ENCODE measurements at regions not wholly inside any gene's neighbourhood (a gene's known extent, or its start where the extent isn't known, plus 50 kb on each side); places are given as distances from the start of the nearest gene placed in this dataset.

GRCh38 chr15:47824147-47824546 lies 106.8 kb downstream of the SEMA6D start:
- peaks cover 6% of the 10 kb centered on the region for H3K4me1 Mint-ChIP-seq (ENCODE audit: low read depth)
- H3K36me3 Mint-ChIP-seq (ENCODE audit: insufficient read depth in 2 of 2): no peaks in the 10 kb centered on the region
- peaks cover 0 to 2% of the 10 kb centered on the region in 2 donors for H3K9me3 Mint-ChIP-seq
- no peak overlapping the region for H3K27ac Mint-ChIP-seq
- DNase-seq (no peak), ATAC-seq (replicated peaks in 1 of 2) (no peak)
- peaks cover 23% of the 10 kb centered on the region for H3K27me3 Mint-ChIP-seq (ENCODE audit: low read depth)
- no peak overlapping the region for H3K4me3 Mint-ChIP-seq

DNA sequence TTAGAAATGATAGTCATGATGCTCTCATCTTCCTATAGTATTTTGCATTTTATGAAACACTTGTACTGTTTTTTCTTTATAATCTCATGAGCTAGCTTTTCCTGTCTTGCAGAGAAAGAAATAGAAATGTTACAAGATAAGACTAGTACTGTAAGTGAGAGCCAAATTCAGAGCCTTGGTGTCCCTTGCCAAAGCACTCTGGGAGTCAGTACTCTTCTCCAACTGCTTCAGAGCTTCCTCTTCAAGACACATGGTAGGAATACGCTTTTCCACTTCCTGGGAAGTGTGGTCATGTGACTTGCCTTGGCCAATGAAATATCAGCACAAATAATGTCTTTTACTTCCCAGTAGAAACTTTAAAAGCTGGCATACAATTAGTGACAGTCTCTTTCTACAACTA lies 112.4 kb downstream of the SEMA6D start:
- Mint-ChIP-seq H3K4me1 (ENCODE audit: low read depth) (no peaks in the 10 kb centered on the region), H3K27ac (no peak overlapping the region), H3K4me3 (no peak overlapping the region), H3K36me3 (ENCODE audit: insufficient read depth in 2 of 2) (no peaks in the 10 kb centered on the region), H3K27me3 (ENCODE audit: low read depth) (peaks cover 6% of the 10 kb centered on the region), H3K9me3 (peaks cover 2 to 5% of the 10 kb centered on the region in 2 donors)
- ATAC-seq (replicated peaks in 1 of 2): no peak
- DNase-seq: no peak

- Mint-ChIP-seq H3K27ac (no peak overlapping the region), H3K4me1 (ENCODE audit: low read depth) (no peaks in the 10 kb centered on the region), H3K36me3 (ENCODE audit: insufficient read depth in 2 of 2) (no peaks in the 10 kb centered on the region), H3K4me3 (no peak overlapping the region), H3K27me3 (ENCODE audit: low read depth) (peaks cover 6% of the 10 kb centered on the region), H3K9me3 (peaks cover 0 to 9% of the 10 kb centered on the region in 2 donors)
- DNase-seq: no peak
- no peak for ATAC-seq (replicated peaks in 1 of 2)
Observed at GRCh38 chr15:47834093-47834492, 116.8 kb downstream of the SEMA6D start.

- Mint-ChIP-seq H3K9me3 (peaks cover 0 to 5% of the 10 kb centered on the region in 2 donors), H3K36me3 (ENCODE audit: insufficient read depth in 2 of 2) (no peaks in the 10 kb centered on the region), H3K4me3 (no peak overlapping the region), H3K27me3 (ENCODE audit: low read depth) (peaks cover 6% of the 10 kb centered on the region), H3K4me1 (ENCODE audit: low read depth) (no peaks in the 10 kb centered on the region), H3K27ac (no peak overlapping the region)
- DNase-seq: no peak
- ATAC-seq (replicated peaks in 1 of 2): no peak
Observed at GRCh38 chr15:47839233-47839825, 122.0 kb downstream of the SEMA6D start.

- Mint-ChIP-seq H3K27ac (no peak overlapping the region), H3K36me3 (ENCODE audit: insufficient read depth in 2 of 2) (no peaks in the 10 kb centered on the region), H3K4me1 (ENCODE audit: low read depth) (no peaks in the 10 kb centered on the region), H3K27me3 (ENCODE audit: low read depth) (no peaks in the 10 kb centered on the region), H3K9me3 (no peaks in the 10 kb centered on the region), H3K4me3 (no peak overlapping the region)
- no peak for DNase-seq
- ATAC-seq (replicated peaks in 1 of 2): no peak
Observed at GRCh38 chr15:47843124-47843663, 125.9 kb downstream of the SEMA6D start.

GRCh38 chr15:47844437-47844836 lies 127.1 kb downstream of the SEMA6D start:
- Mint-ChIP-seq H3K4me1 (ENCODE audit: low read depth) (no peaks in the 10 kb centered on the region), H3K4me3 (no peak overlapping the region), H3K27ac (no peak overlapping the region), H3K27me3 (ENCODE audit: low read depth) (no peaks in the 10 kb centered on the region), H3K36me3 (ENCODE audit: insufficient read depth in 2 of 2) (no peaks in the 10 kb centered on the region), H3K9me3 (no peaks in the 10 kb centered on the region)
- DNase-seq (no peak), ATAC-seq (replicated peaks in 1 of 2) (no peak)

DNA sequence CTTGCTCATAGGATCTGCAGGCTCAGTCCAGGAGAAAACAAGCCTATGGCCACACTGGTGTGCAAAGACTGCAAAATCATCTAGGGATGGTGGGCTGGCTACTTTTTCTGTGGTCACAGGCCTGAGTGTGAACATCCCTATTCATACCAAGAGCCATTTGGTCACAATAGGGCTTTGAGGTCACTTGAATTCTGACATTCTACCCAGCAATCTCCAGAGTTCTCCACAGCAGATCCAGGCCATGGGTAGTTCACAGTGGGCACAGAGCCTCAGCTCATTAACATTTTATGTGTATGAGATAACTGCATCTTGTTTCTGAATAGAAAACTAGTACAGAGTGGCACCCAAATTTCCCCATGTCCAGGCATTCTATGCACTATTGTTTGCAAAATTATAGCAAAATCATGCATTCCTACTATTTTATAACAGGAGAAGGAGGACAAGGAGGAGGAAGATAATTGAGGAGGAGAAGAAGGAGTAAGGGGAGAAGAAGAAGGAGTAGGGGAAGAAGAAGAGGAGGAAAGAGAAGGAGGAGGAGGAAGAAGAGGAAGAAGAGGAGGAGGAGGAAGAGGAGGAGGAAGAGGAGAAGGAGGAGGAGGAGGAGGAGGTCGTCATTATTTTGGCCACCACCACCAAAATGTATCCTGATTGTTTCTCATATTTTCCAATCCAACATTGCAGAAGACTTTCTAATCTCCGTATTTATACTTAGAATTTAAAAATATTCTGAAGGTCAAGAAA lies 129.0 kb downstream of the SEMA6D start:
- DNase-seq (no peak), ATAC-seq (replicated peaks in 1 of 2) (no peak)
- H3K9me3 Mint-ChIP-seq: peaks cover 0 to 6% of the 10 kb centered on the region in 2 donors
- no peak overlapping the region for H3K4me3 Mint-ChIP-seq
- peaks cover 0 to 2% of the 10 kb centered on the region in 2 donors for H3K36me3 Mint-ChIP-seq (ENCODE audit: insufficient read depth in 2 of 2)
- H3K4me1 Mint-ChIP-seq (ENCODE audit: low read depth): no peaks in the 10 kb centered on the region
- H3K27me3 Mint-ChIP-seq (ENCODE audit: low read depth): no peaks in the 10 kb centered on the region
- H3K27ac Mint-ChIP-seq: no peak overlapping the region

GRCh38 chr15:47846876-47847275 lies 129.6 kb downstream of the SEMA6D start:
- Mint-ChIP-seq H3K9me3 (peaks cover 0 to 6% of the 10 kb centered on the region in 2 donors), H3K4me3 (no peak overlapping the region), H3K27me3 (ENCODE audit: low read depth) (no peaks in the 10 kb centered on the region), H3K4me1 (ENCODE audit: low read depth) (no peaks in the 10 kb centered on the region), H3K27ac (no peak overlapping the region), H3K36me3 (ENCODE audit: insufficient read depth in 2 of 2) (peaks cover 0 to 2% of the 10 kb centered on the region in 2 donors)
- ATAC-seq (replicated peaks in 1 of 2) (no peak), DNase-seq (no peak)

GRCh38 chr15:47856071-47856470 lies 138.8 kb downstream of the SEMA6D start:
- DNase-seq (no peak), ATAC-seq (replicated peaks in 1 of 2) (no peak)
- no peaks in the 10 kb centered on the region for H3K4me1 Mint-ChIP-seq (ENCODE audit: low read depth)
- H3K36me3 Mint-ChIP-seq (ENCODE audit: insufficient read depth in 2 of 2): peaks cover 0 to 2% of the 10 kb centered on the region in 2 donors
- H3K27me3 Mint-ChIP-seq (ENCODE audit: low read depth): no peaks in the 10 kb centered on the region
- H3K9me3 Mint-ChIP-seq: peaks cover 1 to 2% of the 10 kb centered on the region in 2 donors
- no peak overlapping the region for H3K4me3 Mint-ChIP-seq
- H3K27ac Mint-ChIP-seq: no peak overlapping the region

- no peaks in the 10 kb centered on the region for H3K36me3 Mint-ChIP-seq (ENCODE audit: insufficient read depth in 2 of 2)
- H3K4me1 Mint-ChIP-seq (ENCODE audit: low read depth): no peaks in the 10 kb centered on the region
- ATAC-seq (replicated peaks in 1 of 2) (no peak), DNase-seq (no peak)
- no peak overlapping the region for H3K27ac Mint-ChIP-seq
- no peak overlapping the region for H3K4me3 Mint-ChIP-seq
- H3K27me3 Mint-ChIP-seq (ENCODE audit: low read depth): no peaks in the 10 kb centered on the region
- H3K9me3 Mint-ChIP-seq: peaks cover 0 to 1% of the 10 kb centered on the region in 2 donors
Observed at GRCh38 chr15:47857014-47857775, 139.9 kb downstream of the SEMA6D start.

DNA sequence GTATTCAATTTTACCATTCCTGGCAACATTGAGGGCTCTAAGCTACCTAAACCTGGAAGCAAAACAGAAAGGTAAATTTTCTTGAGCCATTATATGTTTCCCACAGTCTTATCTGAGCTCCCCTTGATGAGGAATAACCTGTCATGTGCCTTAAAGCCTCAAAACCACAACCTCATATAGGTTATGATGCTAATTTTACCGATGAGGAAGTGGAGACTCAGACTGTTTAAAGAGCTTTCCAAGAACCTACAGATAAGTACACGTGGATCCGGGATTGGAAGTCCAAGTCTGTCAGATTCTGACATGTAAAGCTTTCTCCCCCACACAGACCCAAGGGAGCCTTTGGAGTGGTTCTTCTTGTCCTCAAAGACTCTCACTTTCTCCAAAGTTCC lies 140.5 kb downstream of the SEMA6D start:
- no peaks in the 10 kb centered on the region for H3K4me1 Mint-ChIP-seq (ENCODE audit: low read depth)

GRCh38 chr15:47861111-47861903 lies 144.0 kb downstream of the SEMA6D start:
- Mint-ChIP-seq H3K27me3 (ENCODE audit: low read depth) (no peaks in the 10 kb centered on the region), H3K4me3 (no peak overlapping the region), H3K4me1 (ENCODE audit: low read depth) (no peaks in the 10 kb centered on the region), H3K27ac (no peak overlapping the region), H3K36me3 (ENCODE audit: insufficient read depth in 2 of 2) (no peaks in the 10 kb centered on the region), H3K9me3 (no peaks in the 10 kb centered on the region)
- ATAC-seq (replicated peaks in 1 of 2) (no peak), DNase-seq (no peak)

More for the DNA sequence above, 140.5 kb downstream of the SEMA6D start:
- Mint-ChIP-seq H3K27me3 (ENCODE audit: low read depth) (no peaks in the 10 kb centered on the region), H3K27ac (no peak overlapping the region), H3K9me3 (peaks cover 0 to 1% of the 10 kb centered on the region in 2 donors), H3K36me3 (ENCODE audit: insufficient read depth in 2 of 2) (no peaks in the 10 kb centered on the region), H3K4me3 (no peak overlapping the region)
- ATAC-seq (replicated peaks in 1 of 2) (no peak), DNase-seq (no peak)
